ENCODE measurements at regions not wholly inside any gene's neighbourhood (a gene's known extent, or its start where the extent isn't known, plus 50 kb on each side); places are given as distances from the start of the nearest gene placed in this dataset.

DNA sequence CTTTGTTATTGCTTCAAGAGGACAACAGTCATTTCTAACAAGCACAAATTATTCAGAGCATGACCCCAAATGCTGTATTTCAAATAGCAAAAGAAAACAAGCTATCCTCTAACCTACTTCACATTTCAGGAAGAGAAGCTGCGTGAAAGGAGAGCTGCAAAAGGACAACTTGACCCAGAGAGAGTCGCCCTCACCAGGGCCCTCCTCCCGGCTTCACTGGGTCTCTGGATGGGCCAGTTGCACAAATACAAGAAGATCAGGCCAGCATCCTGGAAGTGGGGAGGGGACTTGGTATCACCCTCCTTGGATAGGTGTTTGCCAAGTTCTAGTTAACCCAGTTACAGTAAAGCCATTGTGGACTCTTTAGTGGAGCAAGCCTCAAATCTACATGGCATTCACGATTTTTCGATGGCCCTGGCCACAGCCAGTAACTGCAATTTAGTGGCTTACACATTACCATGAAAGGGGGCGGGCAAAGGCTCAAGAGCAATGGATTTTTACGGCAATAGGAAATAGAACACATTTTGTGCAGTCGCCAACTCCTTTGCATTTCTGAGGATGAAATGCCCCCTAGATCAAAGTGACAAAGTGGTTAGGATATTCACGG is 166.9 kb upstream of the DIO2 start:
- DNase-seq = no peak

- no peak for DNase-seq
These were observed 153.5 kb upstream of the DIO2 start for GRCh38 chr14:80364816-80365215.

DNA sequence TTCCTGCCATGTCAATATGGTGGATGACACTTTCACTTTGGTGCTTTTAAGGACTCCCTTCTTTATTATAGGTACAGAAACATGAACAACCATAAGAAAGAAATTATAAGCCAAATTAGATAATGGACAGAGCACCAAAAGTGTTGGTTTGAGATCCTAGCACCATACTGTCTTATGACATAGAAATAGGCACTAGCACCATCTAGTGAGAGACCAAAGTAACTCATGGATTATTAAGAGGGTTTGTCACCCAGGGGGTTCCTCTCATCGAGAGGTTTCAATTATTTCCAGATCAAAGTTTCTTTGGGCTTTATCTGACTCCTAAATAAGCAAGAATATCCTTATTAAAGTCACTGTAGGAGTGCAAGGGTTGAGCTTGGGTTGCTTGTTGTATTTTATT is 153.0 kb upstream of the DIO2 start:
- DNase-seq = no peak

DNA sequence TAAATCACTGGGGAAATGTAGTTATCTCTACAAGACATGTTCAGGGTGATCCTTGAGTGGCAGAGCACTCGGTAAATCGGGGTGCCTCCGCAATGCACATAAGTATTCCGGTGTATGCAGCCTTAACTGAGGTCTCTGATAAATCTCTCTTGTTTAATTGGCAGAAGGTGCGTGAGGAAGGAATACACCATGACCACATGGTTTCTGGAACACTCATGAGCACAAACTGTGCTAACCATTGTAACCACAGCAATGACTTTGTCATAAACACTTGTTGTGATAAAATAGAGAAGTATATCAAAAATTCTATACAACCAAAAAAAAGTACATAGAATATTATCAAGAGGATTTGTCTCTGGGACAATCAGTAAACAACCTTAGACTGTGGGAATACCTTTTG is 146.8 kb upstream of the DIO2 start:
- no peak for DNase-seq

GRCh38 chr14:80356413-80356812 is 145.1 kb upstream of the DIO2 start:
- no peak for DNase-seq

DNA sequence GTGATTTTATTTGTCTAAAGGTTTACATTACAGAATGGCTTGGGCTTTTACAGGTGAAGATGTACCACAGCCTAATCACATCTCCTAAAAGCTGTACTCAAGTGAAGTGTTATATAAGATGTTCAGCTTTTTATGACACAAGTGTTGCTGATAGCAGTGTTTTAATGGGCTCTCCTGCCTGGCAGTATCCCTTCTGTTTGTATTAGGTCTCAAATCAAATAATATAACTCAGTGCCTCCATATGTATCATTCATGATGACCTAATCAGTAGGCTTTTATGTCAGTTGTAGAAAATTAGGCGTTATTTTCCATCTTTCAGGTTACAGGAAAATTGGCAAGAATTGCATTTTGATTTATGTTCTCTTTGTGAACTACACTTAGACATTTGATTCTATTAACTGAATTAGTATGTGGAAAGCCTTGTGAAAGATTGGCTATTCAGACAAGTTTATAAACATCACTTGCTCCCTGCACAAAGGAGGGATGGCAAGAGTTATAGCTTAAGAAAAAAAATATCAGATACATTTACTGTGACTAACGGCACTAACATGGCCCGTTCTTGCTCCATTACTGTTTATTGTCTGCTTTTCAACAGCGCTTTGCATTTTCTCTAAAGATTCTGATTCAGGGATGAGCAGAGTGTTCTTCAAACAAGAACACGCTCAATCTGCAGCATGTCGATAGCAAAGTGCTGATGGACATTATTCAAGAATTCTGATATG is 143.7 kb upstream of the DIO2 start:
- DNase-seq = no peak

DNA sequence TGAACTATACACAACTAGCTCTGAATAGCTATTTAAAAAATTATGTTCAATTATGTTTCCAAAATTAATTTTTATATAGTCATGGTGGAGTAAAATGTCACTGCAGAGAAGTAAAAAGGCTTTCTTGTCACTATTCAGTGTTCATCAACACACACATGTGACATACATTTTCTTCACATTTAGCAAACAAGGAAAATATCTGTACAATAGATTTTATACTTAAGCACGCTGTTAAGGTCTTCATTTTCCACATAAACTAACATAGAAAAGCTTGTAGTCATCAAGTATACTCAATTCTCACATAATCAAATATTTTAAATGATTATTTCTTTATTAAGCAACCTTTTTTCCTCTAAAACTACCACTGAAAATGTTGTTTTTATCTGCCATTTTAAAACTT is 141.2 kb upstream of the DIO2 start:
- DNase-seq = no peak

DNA sequence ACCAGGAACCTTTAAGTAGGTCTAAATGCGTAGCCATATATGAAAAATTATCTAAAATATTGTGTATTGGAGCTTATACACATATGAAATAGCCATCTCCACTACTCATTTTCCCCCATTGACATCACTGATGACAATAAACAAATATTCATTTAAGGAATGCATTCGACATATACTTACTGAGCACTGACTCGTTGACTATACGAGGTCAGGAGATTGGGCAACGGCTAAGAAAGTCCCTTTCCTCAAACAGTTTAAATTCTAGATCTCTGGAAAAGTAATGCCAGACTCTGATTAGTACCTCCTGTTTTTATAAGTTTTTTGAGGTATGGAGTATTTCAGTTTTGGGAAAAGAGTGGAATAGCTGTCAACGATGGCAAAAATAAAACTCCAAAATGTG is 139.4 kb upstream of the DIO2 start:
- DNase-seq = no peak

GRCh38 chr14:80346395-80346794 is 135.1 kb upstream of the DIO2 start:
- DNase-seq = no peak

GRCh38 chr14:80344208-80344607 is 132.9 kb upstream of the DIO2 start:
- no peak for DNase-seq

DNA sequence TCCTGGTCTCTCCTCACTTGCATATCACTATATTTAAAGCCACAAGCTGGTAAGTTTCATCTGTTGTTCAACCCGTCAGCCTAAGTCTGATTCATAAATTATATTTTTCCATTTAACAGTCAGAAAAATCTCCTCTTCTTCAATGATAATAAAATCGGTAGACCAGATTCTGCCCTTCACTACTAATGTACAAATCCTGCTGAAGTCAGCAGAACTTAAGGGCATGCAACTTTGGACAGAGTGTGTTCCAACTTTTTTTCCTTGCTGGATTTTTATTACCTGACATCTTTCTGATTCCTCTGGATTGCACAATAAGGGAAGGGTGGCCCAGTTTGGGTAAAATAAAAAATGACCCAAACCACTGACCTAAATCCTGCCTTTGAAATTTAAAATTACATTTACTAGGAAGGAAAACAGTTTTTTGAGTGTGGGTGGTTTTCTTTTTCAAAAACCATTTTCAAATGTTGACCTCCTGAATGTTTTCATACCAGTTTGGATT is 125.4 kb upstream of the DIO2 start:
- DNase-seq = no peak

DNA sequence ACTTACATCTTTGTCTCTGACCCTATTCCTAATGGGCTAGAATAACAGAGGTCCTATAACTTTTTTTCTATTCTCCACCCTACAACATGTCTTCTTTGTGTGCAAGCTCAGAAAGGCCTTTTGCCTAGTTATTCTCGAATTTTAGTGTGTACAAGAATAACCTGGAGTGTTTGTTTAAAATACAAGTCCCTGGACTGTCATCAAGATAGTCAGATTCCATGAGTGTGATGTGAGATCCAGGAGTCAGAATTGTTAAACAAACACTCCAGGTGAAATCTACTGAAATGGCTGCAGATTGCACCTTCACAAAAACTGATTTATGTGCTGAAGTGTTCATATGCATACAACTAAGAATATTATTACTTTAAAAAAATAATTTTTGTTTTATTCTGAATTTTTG is 114.4 kb upstream of the DIO2 start:
- DNase-seq = no peak

- no peak for DNase-seq
These were observed 113.8 kb upstream of the DIO2 start for GRCh38 chr14:80325112-80325511.

- DNase-seq = no peak
These were observed 113.3 kb upstream of the DIO2 start for GRCh38 chr14:80324649-80325048.

DNA sequence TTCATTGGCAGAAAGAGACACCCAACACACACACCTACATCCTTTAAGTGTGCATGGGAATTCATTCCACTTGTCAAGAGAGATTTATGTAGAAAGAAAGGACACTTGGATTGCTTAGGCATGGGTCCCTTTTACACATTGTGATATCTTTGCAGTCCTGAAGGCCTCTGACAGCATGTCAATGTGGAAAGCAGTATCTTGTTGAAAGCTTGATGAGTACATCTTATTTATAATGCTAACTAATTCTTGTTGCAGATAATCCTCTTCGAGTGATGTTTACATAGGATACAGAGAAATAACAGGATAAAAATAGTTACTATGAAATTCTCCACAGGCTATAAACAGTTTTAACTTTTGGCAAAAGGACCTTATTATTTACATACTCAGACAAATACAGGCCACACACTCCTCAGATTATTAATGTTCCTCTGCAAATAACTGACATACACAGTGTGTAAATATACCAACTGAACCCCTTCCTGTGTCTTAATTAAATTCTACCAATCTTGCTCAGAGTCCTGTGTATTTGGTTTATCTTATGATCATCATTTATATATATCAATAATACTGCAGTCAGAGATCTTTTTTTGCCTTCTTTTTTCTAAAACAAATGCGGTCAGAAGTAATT is 111.8 kb upstream of the DIO2 start:
- no peak for DNase-seq

- no peak for DNase-seq
These were observed 105.1 kb upstream of the DIO2 start for GRCh38 chr14:80316441-80316840.

GRCh38 chr14:80315681-80316080 is 104.4 kb upstream of the DIO2 start:
- DNase-seq = peak; percentile 8

DNA sequence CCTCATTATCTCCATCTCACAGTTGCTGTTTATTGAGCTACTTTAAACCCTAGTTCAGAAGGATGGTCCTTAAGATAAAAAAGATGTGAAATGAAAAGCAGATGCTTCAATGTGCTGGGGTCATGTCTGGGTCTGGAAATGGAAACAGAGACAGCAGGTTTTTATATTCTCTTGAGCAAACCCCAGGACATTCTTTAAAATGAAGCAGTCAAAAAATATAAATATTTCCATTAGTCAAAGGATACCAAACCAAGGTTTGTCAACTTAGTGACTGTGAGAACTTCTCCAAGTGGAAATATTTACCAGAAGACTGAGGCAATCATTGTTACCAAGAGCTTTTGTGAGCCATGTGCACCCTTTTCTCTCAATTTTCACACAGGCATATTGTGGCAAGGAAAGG is 102.5 kb upstream of the DIO2 start:
- no peak for DNase-seq

DNA sequence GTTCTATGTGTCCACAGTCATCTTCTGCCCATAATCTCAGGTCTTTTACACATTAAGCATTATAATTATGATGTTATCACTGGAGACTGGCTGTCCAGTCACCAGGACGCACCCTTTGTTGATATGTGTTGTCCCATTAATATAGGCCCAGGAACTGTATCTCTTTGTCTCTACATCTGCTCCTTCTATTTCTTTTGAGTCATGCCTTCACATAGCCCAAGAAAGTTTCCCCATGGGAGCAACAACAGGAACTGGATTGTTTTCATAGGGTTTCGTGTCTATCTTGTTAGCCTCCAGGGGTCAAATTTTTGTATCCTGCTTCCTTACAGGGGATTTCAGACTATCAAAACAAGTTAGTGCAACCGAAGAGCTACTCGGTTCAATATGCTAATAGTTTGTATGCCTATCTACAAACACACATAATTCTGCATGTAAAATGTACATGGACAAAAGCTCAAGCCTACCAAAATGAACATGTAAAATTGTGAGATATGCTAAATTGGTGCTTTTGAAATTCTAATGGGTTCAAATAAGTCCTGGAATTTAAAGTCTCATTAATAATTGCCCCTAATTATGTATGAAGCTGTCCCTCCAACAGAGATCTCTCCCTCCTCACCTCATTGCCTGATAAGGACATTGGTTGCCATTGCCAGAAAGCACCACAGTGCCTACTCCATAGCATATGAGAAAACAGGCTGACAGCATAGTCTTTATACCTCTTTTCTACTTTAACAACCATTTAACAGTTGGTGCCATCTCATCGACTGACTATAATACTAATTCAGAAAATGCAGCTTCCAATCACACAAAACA is 99.8 kb upstream of the DIO2 start:
- DNase-seq = no peak

- DNase-seq = no peak
These were observed 92.9 kb upstream of the DIO2 start for GRCh38 chr14:80304125-80304766.

DNA sequence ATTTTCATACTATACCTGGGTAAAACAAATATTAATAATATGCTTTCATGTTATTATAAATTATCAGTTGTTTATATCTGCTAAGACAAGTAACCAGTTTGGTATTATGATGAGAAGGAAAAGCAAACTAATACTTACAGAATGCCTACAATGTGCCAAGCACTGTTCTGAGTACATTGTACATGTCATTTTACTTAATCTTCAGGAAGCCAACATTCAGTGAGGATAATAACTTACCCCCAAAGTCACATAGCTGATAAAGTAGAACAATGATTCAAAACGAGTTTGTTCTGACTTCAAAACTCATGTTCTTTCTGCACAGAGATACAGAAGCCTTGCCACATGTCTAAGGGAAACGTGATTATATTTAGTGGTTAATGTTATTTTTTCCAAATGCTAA is 89.0 kb upstream of the DIO2 start:
- no peak for DNase-seq

GRCh38 chr14:80298491-80299017 is 87.2 kb upstream of the DIO2 start:
- DNase-seq = no peak

- DNase-seq = no peak
These were observed 79.8 kb upstream of the DIO2 start for GRCh38 chr14:80291101-80291500.
